B cell (primary cell): ENCODE measurements at regions not wholly inside any gene's neighbourhood (a gene's known extent, or its start where the extent isn't known, plus 50 kb on each side); places are given as distances from the start of the nearest gene placed in this dataset.

Experiments used
- ATAC-seq: fragments of 200-7000 bp; cut with Tn5 transposase; one replicate; pipeline ENCODE4 v1.10.0; 2021; ENCODE audit warnings: low read depth, mild to moderate bottlenecking, moderate number of reproducible peaks, moderate library complexity
- CTCF ChIA-PET: fragments of 350-600 bp; sonication (Branson Sonifier 250); formaldehyde crosslinking; loops from one replicate; lab custom pipeline; 2021; ENCODE audit warnings: antibody characterized with exemption, inconsistent platforms; lab: Charles Lee
- POLR2A ChIA-PET: fragments of 350-600 bp; sonication (Branson Sonifier 250); formaldehyde crosslinking; loops from one replicate; lab custom pipeline; 2021; ENCODE audit warnings: antibody characterized with exemption; lab: Charles Lee
- DNase-seq: peaks from one replicate; pipeline ENCODE4 v3.0.0; 2013
- H2AFZ ChIP-seq: 2 replicates; pipeline ENCODE4 v1.6.1; 2012; ENCODE audit warnings: mild to moderate bottlenecking, low read depth, low read length; ENCODE audit not compliant: insufficient read depth, poor library complexity, severe bottlenecking
- H3K27ac ChIP-seq, 2 donors: 1 replicate in 1 of 2; 2 replicates in 1 of 2; pipeline ENCODE4 v1.5.1; 2012 to 2013; ENCODE audit warnings: low read length in 2 of 2, mild to moderate bottlenecking in 2 of 2, moderate library complexity in 1 of 2
- H3K27me3 ChIP-seq, 4 experiments: fragments of 200-600 bp in 1 of 4; sonication (generic) in 1 of 4; replicated peaks in 1 of 4; 1 replicate in 2 of 4; 2 replicates in 2 of 4; pipeline versions ENCODE4 v1.6.1 to v1.7.0; 2013 to 2016; ENCODE audit warnings: low read length in 3 of 4, mild to moderate bottlenecking in 2 of 4, mixed read lengths in 1 of 4, moderate library complexity in 1 of 4; ENCODE audit not compliant: insufficient read depth in 4 of 4, control insufficient read depth in 3 of 4; ENCODE audit errors: control extremely low read depth in 1 of 4
- H3K36me3 ChIP-seq, 2 experiments: replicated peaks in 1 of 2; 1 replicate in 1 of 2; 2 replicates in 1 of 2; pipeline versions ENCODE4 v1.6.1 to v1.7.1; 2013; ENCODE audit warnings: low read length in 1 of 2; ENCODE audit not compliant: insufficient read depth in 2 of 2, control insufficient read depth in 1 of 2; ENCODE audit errors: control extremely low read depth in 1 of 2, extremely low read depth in 1 of 2
- H3K4me1 ChIP-seq, 2 donors: fragments of 200-600 bp in 1 of 2; sonication (generic) in 1 of 2; 1 replicate in 1 of 2; 2 replicates in 1 of 2; pipeline versions ENCODE4 v1.5.1 to v1.6.1; 2013 to 2017; ENCODE audit warnings: low read length in 2 of 2; ENCODE audit not compliant: control insufficient read depth in 2 of 2, insufficient read depth in 2 of 2
- H3K4me2 ChIP-seq: replicated peaks from 2 replicates; pipeline ENCODE3; 2012; ENCODE audit warnings: mild to moderate bottlenecking, low read depth, low read length; ENCODE audit not compliant: poor library complexity, severe bottlenecking
- H3K4me3 ChIP-seq, 5 experiments: fragments of 200-600 bp in 1 of 5; sonication (generic) in 1 of 5; 1 replicate in 3 of 5; 2 replicates in 2 of 5; pipeline versions ENCODE4 v1.5.1 to v1.7.0; 2011 to 2016; ENCODE audit warnings: low read length in 4 of 5, mild to moderate bottlenecking in 4 of 5, low read depth in 2 of 5, control low read depth in 1 of 5, moderate library complexity in 1 of 5; ENCODE audit not compliant: insufficient read depth in 1 of 5; ENCODE audit errors: control extremely low read depth in 1 of 5, extremely low read depth in 1 of 5
- H3K79me2 ChIP-seq: fragments of 200-600 bp; sonication (generic); one replicate; pipeline ENCODE4 v1.6.0; 2016; ENCODE audit warnings: low read length; ENCODE audit not compliant: control insufficient read depth, insufficient read depth
- H3K9ac ChIP-seq: fragments of 200-600 bp; sonication (generic); 2 replicates; pipeline ENCODE4 v1.6.1; 2017; ENCODE audit warnings: mild to moderate bottlenecking, low read length, moderate library complexity
- H3K9me3 ChIP-seq, 3 donors: one replicate each; pipeline versions ENCODE4 v1.6.1 to v1.7.1; 2013; ENCODE audit warnings: low read length in 2 of 3; ENCODE audit not compliant: control insufficient read depth in 2 of 3, insufficient read depth in 1 of 3; ENCODE audit errors: control extremely low read depth in 1 of 3
- H4K20me1 ChIP-seq: 2 replicates; pipeline ENCODE4 v1.6.0; 2012; ENCODE audit warnings: mild to moderate bottlenecking, low read length; ENCODE audit not compliant: insufficient read depth, control insufficient read depth, poor library complexity, severe bottlenecking
- H3K27ac Mint-ChIP-seq: one replicate; pipeline ENCODE4 v1.8.0; 2021; ENCODE audit warnings: mixed read lengths
- H3K27me3 Mint-ChIP-seq: one replicate; pipeline ENCODE4 v1.8.0; 2021; ENCODE audit warnings: mixed read lengths
- H3K4me1 Mint-ChIP-seq: one replicate; pipeline ENCODE4 v1.8.0; 2021; ENCODE audit warnings: mixed read lengths
- H3K4me3 Mint-ChIP-seq: one replicate; pipeline ENCODE4 v1.8.0; 2021; ENCODE audit warnings: mixed read lengths
- H3K9me3 Mint-ChIP-seq: one replicate; pipeline ENCODE4 v1.8.0; 2022; ENCODE audit warnings: mixed read lengths; ENCODE audit not compliant: insufficient read depth
- EZH2 ChIP-seq: IDR thresholded peaks from 2 replicates; pipeline ENCODE4 v1.6.1; 2012; ENCODE audit warnings: borderline replicate concordance, low read depth, mild to moderate bottlenecking, moderate library complexity, low read length; ENCODE audit not compliant: insufficient read depth, poor library complexity, severe bottlenecking
- WGBS: methylation state at CpG from one replicate; pipeline ENCODE4 v1.1.5; 2013; ENCODE audit warnings: missing lambda C conversion rate; ENCODE audit not compliant: insufficient coverage; 5-methylcytosine and 5-hydroxymethylcytosine counted together
- intact Hi-C: fragments of 100-400 bp; cut with micrococcal nuclease; formaldehyde crosslinking; loops from one replicate; pipeline ENCODE4 v1.10.0; 2022
- TF ChIP-seq, protein P1 (sequence below): fragments of 200-600 bp; IDR thresholded peaks from one replicate; pipeline ENCODE4 v1.8.0; 2022; ENCODE audit warnings: antibody characterized with exemption, mild to moderate bottlenecking

DNA sequence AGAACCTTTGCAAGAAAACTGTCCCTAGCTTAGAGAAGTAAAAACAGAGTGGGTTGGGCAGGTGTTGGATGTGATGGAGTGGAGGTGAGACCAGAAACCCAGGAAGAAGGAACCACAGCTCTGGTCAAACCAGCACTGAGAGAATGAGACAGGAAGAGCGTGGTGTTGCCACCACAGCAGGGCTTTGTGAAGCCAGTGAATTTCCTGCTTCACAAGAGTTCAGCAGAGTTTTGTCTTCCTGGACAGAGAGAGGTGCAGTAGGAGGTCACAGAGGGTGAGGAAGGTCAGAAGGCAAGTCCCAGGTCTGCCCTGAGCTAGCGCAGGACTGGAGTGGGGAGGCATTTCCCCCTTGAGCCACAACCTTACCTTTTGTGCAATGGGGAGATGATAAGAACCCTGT is 2306.2 kb upstream of the ACO1 start:
- no peaks in the 10 kb centered on the region for H3K36me3 ChIP-seq
- H3K4me3 ChIP-seq = no peak overlapping the region
- no peaks in the 10 kb centered on the region for H3K9me3 Mint-ChIP-seq
- WGBS = 88% methylated on average over 2 of the region's 2 CpGs
- H3K4me2 ChIP-seq = no peak overlapping the region
- no peaks in the 10 kb centered on the region for H4K20me1 ChIP-seq
- peaks cover 0 to 3% (median 2%) of the 10 kb centered on the region in 3 donors for H3K9me3 ChIP-seq
- ATAC-seq (no peak), DNase-seq (no peak)
- CTCF ChIA-PET = no interaction called here
- no peaks in the 10 kb centered on the region for H3K4me1 Mint-ChIP-seq
- no peaks in the 10 kb centered on the region for H3K79me2 ChIP-seq
- no peaks in the 10 kb centered on the region for H3K4me1 ChIP-seq
- no peaks in the 10 kb centered on the region for H3K27me3 ChIP-seq
- TF ChIP-seq, protein P1, sequence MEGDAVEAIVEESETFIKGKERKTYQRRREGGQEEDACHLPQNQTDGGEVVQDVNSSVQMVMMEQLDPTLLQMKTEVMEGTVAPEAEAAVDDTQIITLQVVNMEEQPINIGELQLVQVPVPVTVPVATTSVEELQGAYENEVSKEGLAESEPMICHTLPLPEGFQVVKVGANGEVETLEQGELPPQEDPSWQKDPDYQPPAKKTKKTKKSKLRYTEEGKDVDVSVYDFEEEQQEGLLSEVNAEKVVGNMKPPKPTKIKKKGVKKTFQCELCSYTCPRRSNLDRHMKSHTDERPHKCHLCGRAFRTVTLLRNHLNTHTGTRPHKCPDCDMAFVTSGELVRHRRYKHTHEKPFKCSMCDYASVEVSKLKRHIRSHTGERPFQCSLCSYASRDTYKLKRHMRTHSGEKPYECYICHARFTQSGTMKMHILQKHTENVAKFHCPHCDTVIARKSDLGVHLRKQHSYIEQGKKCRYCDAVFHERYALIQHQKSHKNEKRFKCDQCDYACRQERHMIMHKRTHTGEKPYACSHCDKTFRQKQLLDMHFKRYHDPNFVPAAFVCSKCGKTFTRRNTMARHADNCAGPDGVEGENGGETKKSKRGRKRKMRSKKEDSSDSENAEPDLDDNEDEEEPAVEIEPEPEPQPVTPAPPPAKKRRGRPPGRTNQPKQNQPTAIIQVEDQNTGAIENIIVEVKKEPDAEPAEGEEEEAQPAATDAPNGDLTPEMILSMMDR = no peak
- no peak for TF ChIP-seq EZH2
- no peak overlapping the region for H2AFZ ChIP-seq
- POLR2A ChIA-PET = no interaction called here
- no peaks in the 10 kb centered on the region for H3K27me3 Mint-ChIP-seq
- intact Hi-C loops = no loop called here
- no peak overlapping the region for H3K9ac ChIP-seq
- no peak overlapping the region for H3K27ac Mint-ChIP-seq
- H3K27ac ChIP-seq = no peak overlapping the region
- no peak overlapping the region for H3K4me3 Mint-ChIP-seq

DNA sequence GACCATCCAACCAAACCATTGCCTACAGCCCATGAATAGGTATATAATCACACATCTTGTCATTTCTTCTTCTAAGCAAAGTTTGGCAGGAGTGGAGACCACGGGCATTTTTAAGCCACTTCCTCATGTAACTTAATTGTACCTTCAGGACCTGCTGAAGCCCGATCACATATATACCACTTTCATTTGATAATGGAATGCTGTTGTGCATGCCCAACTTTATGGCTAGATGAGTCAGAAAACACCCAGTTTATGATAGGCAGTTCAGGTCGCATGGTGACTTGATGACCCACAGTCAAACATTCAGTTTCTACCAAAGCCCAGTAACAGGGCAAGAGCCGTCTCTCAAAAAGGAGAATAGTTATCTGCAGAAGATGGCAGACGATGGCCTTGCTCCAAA is 2295.0 kb upstream of the ACO1 start:
- Mint-ChIP-seq H3K4me1 (no peaks in the 10 kb centered on the region), H3K27me3 (no peaks in the 10 kb centered on the region), H3K27ac (no peak overlapping the region), H3K4me3 (no peak overlapping the region), H3K9me3 (peaks cover 3% of the 10 kb centered on the region)
- no peak for ATAC-seq
- no peak overlapping the region for H3K27ac ChIP-seq
- no peaks in the 10 kb centered on the region for H3K36me3 ChIP-seq
- H4K20me1 ChIP-seq = no peaks in the 10 kb centered on the region
- H2AFZ ChIP-seq = no peak overlapping the region
- no peak for TF ChIP-seq EZH2
- TF ChIP-seq, protein P1 = no peak
- H3K27me3 ChIP-seq = no peaks in the 10 kb centered on the region
- POLR2A ChIA-PET = no interaction called here
- 95% methylated on average over 2 of the region's 5 CpGs for WGBS
- intact Hi-C loops = no loop called here
- CTCF ChIA-PET = no interaction called here
- no peak overlapping the region for H3K9ac ChIP-seq
- H3K4me2 ChIP-seq = no peak overlapping the region
- peaks cover 0 to 3% (median 0%) of the 10 kb centered on the region in 3 donors for H3K9me3 ChIP-seq
- DNase-seq = no peak
- H3K79me2 ChIP-seq = no peaks in the 10 kb centered on the region
- no peak overlapping the region for H3K4me3 ChIP-seq
- no peaks in the 10 kb centered on the region for H3K4me1 ChIP-seq
